ENCODE measurements at regions not wholly inside any gene's neighbourhood (a gene's known extent, or its start where the extent isn't known, plus 50 kb on each side); places are given as distances from the start of the nearest gene placed in this dataset.
"Not testable (repeated sequence)": the region's sequence is repeated elsewhere in the genome, so short reads cannot be mapped to it uniquely, and the experiment has no call there.

- Histone ChIP-seq H3K36me3 (ENCODE audit: control insufficient read depth, insufficient read depth, low read length) (no peaks in the 10 kb centered on the region; the same call in none of the 2 replicates), H3K4me3 (replicated peaks; ENCODE audit: low read depth, low read length) (no peak overlapping the region), H3K27me3 (replicated peaks; ENCODE audit: control insufficient read depth, insufficient read depth, low read length) (no peaks in the 10 kb centered on the region)
- DNase-seq (ENCODE audit: extremely low read depth, insufficient read length): no peak
- TF ChIP-seq CTCF (IDR thresholded peaks at IDR 0.05; ENCODE audit: insufficient read depth, low read length, poor library complexity, severe bottlenecking): no peak
Observed at GRCh38 chr12:100083308-100083707, 59.4 kb downstream of the BLTP3B start.

GRCh38 chr12:100078777-100079176 lies 63.9 kb downstream of the BLTP3B start:
- not testable (repeated sequence) for H3K36me3 ChIP-seq (ENCODE audit: control insufficient read depth, insufficient read depth, low read length); H3K4me3 ChIP-seq (replicated peaks; ENCODE audit: low read depth, low read length); H3K27me3 ChIP-seq (replicated peaks; ENCODE audit: control insufficient read depth, insufficient read depth, low read length); DNase-seq (ENCODE audit: extremely low read depth, insufficient read length)

GRCh38 chr12:100077367-100077766 lies 65.3 kb downstream of the BLTP3B start:
- H3K27me3 ChIP-seq (replicated peaks; ENCODE audit: control insufficient read depth, insufficient read depth, low read length): no peaks in the 10 kb centered on the region
- no peak overlapping the region for H3K4me3 ChIP-seq (replicated peaks; ENCODE audit: low read depth, low read length)
- no peaks in the 10 kb centered on the region; the same call in none of the 2 replicates for H3K36me3 ChIP-seq (ENCODE audit: control insufficient read depth, insufficient read depth, low read length)
- TF ChIP-seq CTCF (IDR thresholded peaks at IDR 0.05; ENCODE audit: insufficient read depth, low read length, poor library complexity, severe bottlenecking): no peak
- no peak for DNase-seq (ENCODE audit: extremely low read depth, insufficient read length)

- no peak for DNase-seq (ENCODE audit: extremely low read depth, insufficient read length)
- no peak for TF ChIP-seq CTCF (IDR thresholded peaks at IDR 0.05; ENCODE audit: insufficient read depth, low read length, poor library complexity, severe bottlenecking)
- H3K36me3 ChIP-seq (ENCODE audit: control insufficient read depth, insufficient read depth, low read length): no peaks in the 10 kb centered on the region
- no peaks in the 10 kb centered on the region for H3K27me3 ChIP-seq (replicated peaks; ENCODE audit: control insufficient read depth, insufficient read depth, low read length)
- H3K4me3 ChIP-seq (replicated peaks; ENCODE audit: low read depth, low read length): no peak overlapping the region
Observed at GRCh38 chr12:100075598-100075997, 67.1 kb downstream of the BLTP3B start.

GRCh38 chr12:100069795-100070194 lies 72.9 kb downstream of the BLTP3B start:
- no peak for DNase-seq (ENCODE audit: extremely low read depth, insufficient read length)
- no peak overlapping the region for H3K4me3 ChIP-seq (replicated peaks; ENCODE audit: low read depth, low read length)
- no peak for TF ChIP-seq CTCF (IDR thresholded peaks at IDR 0.05; ENCODE audit: insufficient read depth, low read length, poor library complexity, severe bottlenecking)
- H3K36me3 ChIP-seq (ENCODE audit: control insufficient read depth, insufficient read depth, low read length): no peaks in the 10 kb centered on the region
- no peaks in the 10 kb centered on the region for H3K27me3 ChIP-seq (replicated peaks; ENCODE audit: control insufficient read depth, insufficient read depth, low read length)

GRCh38 chr12:100068305-100068704 lies 74.4 kb downstream of the BLTP3B start:
- no peaks in the 10 kb centered on the region for H3K36me3 ChIP-seq (ENCODE audit: control insufficient read depth, insufficient read depth, low read length)

More at GRCh38 chr12:100068305-100068704, 74.4 kb downstream of the BLTP3B start:
- DNase-seq (ENCODE audit: extremely low read depth, insufficient read length): no peak
- Histone ChIP-seq H3K4me3 (replicated peaks; ENCODE audit: low read depth, low read length) (no peak overlapping the region), H3K27me3 (replicated peaks; ENCODE audit: control insufficient read depth, insufficient read depth, low read length) (no peaks in the 10 kb centered on the region)
- TF ChIP-seq CTCF (IDR thresholded peaks at IDR 0.05; ENCODE audit: insufficient read depth, low read length, poor library complexity, severe bottlenecking): no peak
